ENCODE measurements at regions not wholly inside any gene's neighbourhood (a gene's known extent, or its start where the extent isn't known, plus 50 kb on each side); places are given as distances from the start of the nearest gene placed in this dataset.

DNA sequence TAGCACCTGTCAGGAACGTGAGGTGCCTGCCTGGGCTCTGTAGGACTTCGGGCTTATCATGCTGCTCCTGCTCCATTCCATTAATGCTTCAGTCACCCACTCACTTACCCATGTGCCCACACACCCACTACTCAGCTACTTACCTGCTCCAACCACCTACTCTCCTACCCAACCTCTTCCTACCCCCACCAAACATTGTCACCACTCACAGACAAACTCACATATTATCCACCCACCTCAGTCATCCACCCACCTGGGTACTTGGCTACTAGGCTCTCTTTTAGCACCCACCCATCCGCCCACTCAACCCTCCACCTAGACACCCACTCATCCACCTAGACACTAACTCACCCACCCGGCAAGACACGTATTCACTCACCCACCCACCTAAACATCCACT lies 724.7 kb upstream of the RAB6C start:
- H2AFZ ChIP-seq (ENCODE audit: low read depth, low read length), result no peak overlapping the region
- TF ChIP-seq MYC (IDR thresholded peaks at IDR 0.05; ENCODE audit: low read depth, low read length), result no peak
- no peak for TF ChIP-seq POLR2AphosphoS5 (IDR thresholded peaks at IDR 0.05; ENCODE audit: insufficient read depth, low read depth, low read length)
- TF ChIP-seq, protein P1, sequence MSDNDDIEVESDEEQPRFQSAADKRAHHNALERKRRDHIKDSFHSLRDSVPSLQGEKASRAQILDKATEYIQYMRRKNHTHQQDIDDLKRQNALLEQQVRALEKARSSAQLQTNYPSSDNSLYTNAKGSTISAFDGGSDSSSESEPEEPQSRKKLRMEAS (IDR thresholded peaks at IDR 0.05; ENCODE audit: insufficient read depth, insufficient read length), result no peak
- TF ChIP-seq GATA2 (IDR thresholded peaks at IDR 0.05; ENCODE audit: insufficient read depth, insufficient read length, low read depth, low read length), result no peak
- TF ChIP-seq, protein P2, sequence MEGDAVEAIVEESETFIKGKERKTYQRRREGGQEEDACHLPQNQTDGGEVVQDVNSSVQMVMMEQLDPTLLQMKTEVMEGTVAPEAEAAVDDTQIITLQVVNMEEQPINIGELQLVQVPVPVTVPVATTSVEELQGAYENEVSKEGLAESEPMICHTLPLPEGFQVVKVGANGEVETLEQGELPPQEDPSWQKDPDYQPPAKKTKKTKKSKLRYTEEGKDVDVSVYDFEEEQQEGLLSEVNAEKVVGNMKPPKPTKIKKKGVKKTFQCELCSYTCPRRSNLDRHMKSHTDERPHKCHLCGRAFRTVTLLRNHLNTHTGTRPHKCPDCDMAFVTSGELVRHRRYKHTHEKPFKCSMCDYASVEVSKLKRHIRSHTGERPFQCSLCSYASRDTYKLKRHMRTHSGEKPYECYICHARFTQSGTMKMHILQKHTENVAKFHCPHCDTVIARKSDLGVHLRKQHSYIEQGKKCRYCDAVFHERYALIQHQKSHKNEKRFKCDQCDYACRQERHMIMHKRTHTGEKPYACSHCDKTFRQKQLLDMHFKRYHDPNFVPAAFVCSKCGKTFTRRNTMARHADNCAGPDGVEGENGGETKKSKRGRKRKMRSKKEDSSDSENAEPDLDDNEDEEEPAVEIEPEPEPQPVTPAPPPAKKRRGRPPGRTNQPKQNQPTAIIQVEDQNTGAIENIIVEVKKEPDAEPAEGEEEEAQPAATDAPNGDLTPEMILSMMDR (IDR thresholded peaks at IDR 0.05; ENCODE audit: extremely low read depth in 1 of 2, insufficient read depth in 1 of 2, low read depth in 1 of 2, low read length in 2 of 2), result no peak
- TF ChIP-seq EZH2 (IDR thresholded peaks at IDR 0.05; ENCODE audit: borderline replicate concordance, low read depth, low read length, severe bottlenecking), result no peak
- no peak for TF ChIP-seq POLR2A (IDR thresholded peaks at IDR 0.05; ENCODE audit: low read depth, low read length)
- no peak for TF ChIP-seq FOS (IDR thresholded peaks at IDR 0.05; ENCODE audit: borderline replicate concordance, insufficient read depth, low read length)
- TF ChIP-seq JUN (IDR thresholded peaks at IDR 0.05; ENCODE audit: borderline replicate concordance, insufficient read depth, insufficient read length, low read depth), result no peak
- H3K79me2 ChIP-seq (ENCODE audit: control insufficient read depth, insufficient read depth, low read length), result no peaks in the 10 kb centered on the region
- no peak overlapping the region for H3K9ac ChIP-seq (replicated peaks; ENCODE audit: extremely low read depth, insufficient read depth, low read length)
- peaks cover 11% of the 10 kb centered on the region for H3K9me3 ChIP-seq (replicated peaks; ENCODE audit: control insufficient read depth, insufficient read depth, low read length)
- no peak for FAIRE-seq
- H3K27ac ChIP-seq (ENCODE audit: insufficient read depth, low read depth, low read length), result no peak overlapping the region
- H3K4me3 ChIP-seq (replicated peaks in 1 of 3; ENCODE audit: insufficient read depth in 1 of 3, low read depth in 1 of 3, low read length in 3 of 3), result no peak overlapping the region
- DNase-seq (ENCODE audit: low read depth, low spot score), result no peak
- ChIA-PET CTCF (no interaction called here), POLR2A (no interaction called here)
- H3K4me2 ChIP-seq (ENCODE audit: insufficient read depth, low read length), result no peak overlapping the region
- no peaks in the 10 kb centered on the region for H3K27me3 ChIP-seq (ENCODE audit: control insufficient read depth in 2 of 2, insufficient read depth in 2 of 2, low read length in 2 of 2)
- intact Hi-C loops (cut with micrococcal nuclease), result no loop called here
- no TSS peak for BruUV-seq (replicated peaks)
- no peaks in the 10 kb centered on the region for H3K4me1 ChIP-seq (ENCODE audit: control insufficient read depth, extremely low read depth, insufficient read depth, low read length)
- dilution Hi-C loops (cut with MboI; ENCODE audit: extremely low pct_ligation_motif_present, low sequenced_read_pairs), result no loop called here
- H3K9me1 ChIP-seq (replicated peaks; ENCODE audit: control insufficient read depth, extremely low read depth, insufficient read depth, low read length), result no peaks in the 10 kb centered on the region
- H4K20me1 ChIP-seq (replicated peaks; ENCODE audit: control insufficient read depth, extremely low read depth, insufficient read depth, low read length), result no peaks in the 10 kb centered on the region
- no peaks in the 10 kb centered on the region for H3K36me3 ChIP-seq (ENCODE audit: control insufficient read depth in 2 of 2, extremely low read depth in 1 of 2, insufficient read depth in 2 of 2, low read length in 2 of 2)
